Chondrocyte (in vitro differentiated cells): ENCODE measurements at regions not wholly inside any gene's neighbourhood (a gene's known extent, or its start where the extent isn't known, plus 50 kb on each side); places are given as distances from the start of the nearest gene placed in this dataset.

Experiments
- DNase-seq: peaks from one replicate; pipeline ENCODE4 v3.0.0; 2021; ENCODE audit warnings: mixed read lengths, low spot score
- H3K27ac Mint-ChIP-seq: one replicate; pipeline ENCODE4 v1.8.0; 2021; ENCODE audit warnings: mild to moderate bottlenecking, moderate library complexity, mixed read lengths; ENCODE audit not compliant: unreplicated experiment
- H3K27me3 Mint-ChIP-seq: 2 replicates; pipeline ENCODE4 v1.8.0; 2021; ENCODE audit warnings: low read depth, mixed read lengths
- H3K36me3 Mint-ChIP-seq: 2 replicates; pipeline ENCODE4 v1.8.0; 2021; ENCODE audit warnings: low read depth, mixed read lengths
- H3K4me1 Mint-ChIP-seq: 2 replicates; pipeline ENCODE4 v1.8.0; 2021; ENCODE audit warnings: low read depth, mild to moderate bottlenecking, mixed read lengths
- H3K4me3 Mint-ChIP-seq: one replicate; pipeline ENCODE4 v1.8.0; 2021; ENCODE audit warnings: mild to moderate bottlenecking, moderate library complexity, mixed read lengths; ENCODE audit not compliant: unreplicated experiment
- H3K9me3 Mint-ChIP-seq: 2 replicates; pipeline ENCODE4 v1.8.0; 2021; ENCODE audit warnings: low read depth, mixed read lengths
- TF ChIP-seq, protein P1 (sequence below): fragments of 200-600 bp; sonication (generic); IDR thresholded peaks from 2 replicates; pipeline ENCODE4 v1.5.0; 2021; ENCODE audit warnings: antibody characterized with exemption, mild to moderate bottlenecking, moderate library complexity

DNA sequence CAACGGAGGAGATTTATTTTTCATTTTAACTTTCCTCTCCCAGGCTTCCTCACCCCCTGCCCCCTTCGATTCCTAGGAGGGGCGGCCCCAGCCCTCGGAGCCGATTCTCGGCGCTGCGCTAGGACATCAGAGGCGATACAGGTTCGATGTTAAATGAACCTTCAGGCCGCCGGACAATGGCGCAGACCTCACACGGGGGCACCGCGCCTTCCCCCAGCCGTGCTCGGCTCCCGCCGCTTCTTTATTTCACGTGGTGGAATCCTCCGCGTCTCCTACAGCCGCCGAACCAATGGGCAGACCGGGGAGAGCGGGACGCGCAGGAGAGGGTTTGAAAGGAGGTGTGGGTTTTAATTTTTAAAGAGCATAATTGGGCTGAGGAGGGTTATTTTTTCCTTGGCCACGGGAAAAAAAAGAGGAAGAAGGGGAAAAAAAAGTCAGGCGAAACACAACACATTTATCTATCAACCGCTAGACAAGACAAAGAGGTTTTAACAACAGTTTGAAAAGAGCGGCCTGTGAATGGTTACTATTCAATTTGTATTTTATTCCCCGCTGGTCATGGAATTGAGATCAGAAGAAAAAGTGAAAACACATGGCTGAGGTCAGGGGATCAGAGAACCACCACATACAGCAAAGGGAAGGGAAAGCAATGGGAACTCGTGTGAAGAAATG is 126.8 kb downstream of the TMEM174 start:
- H3K27ac Mint-ChIP-seq = peak overlapping the region; percentile 49
- H3K36me3 Mint-ChIP-seq = peaks cover 3% of the 10 kb centered on the region
- H3K27me3 Mint-ChIP-seq = peaks cover 56% of the 10 kb centered on the region
- peaks cover 50% of the 10 kb centered on the region for H3K4me1 Mint-ChIP-seq
- H3K4me3 Mint-ChIP-seq = peak overlapping the region; percentile 57
- H3K9me3 Mint-ChIP-seq = no peaks in the 10 kb centered on the region
- DNase-seq = no peak
- TF ChIP-seq, protein P1, sequence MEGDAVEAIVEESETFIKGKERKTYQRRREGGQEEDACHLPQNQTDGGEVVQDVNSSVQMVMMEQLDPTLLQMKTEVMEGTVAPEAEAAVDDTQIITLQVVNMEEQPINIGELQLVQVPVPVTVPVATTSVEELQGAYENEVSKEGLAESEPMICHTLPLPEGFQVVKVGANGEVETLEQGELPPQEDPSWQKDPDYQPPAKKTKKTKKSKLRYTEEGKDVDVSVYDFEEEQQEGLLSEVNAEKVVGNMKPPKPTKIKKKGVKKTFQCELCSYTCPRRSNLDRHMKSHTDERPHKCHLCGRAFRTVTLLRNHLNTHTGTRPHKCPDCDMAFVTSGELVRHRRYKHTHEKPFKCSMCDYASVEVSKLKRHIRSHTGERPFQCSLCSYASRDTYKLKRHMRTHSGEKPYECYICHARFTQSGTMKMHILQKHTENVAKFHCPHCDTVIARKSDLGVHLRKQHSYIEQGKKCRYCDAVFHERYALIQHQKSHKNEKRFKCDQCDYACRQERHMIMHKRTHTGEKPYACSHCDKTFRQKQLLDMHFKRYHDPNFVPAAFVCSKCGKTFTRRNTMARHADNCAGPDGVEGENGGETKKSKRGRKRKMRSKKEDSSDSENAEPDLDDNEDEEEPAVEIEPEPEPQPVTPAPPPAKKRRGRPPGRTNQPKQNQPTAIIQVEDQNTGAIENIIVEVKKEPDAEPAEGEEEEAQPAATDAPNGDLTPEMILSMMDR = no peak

DNA sequence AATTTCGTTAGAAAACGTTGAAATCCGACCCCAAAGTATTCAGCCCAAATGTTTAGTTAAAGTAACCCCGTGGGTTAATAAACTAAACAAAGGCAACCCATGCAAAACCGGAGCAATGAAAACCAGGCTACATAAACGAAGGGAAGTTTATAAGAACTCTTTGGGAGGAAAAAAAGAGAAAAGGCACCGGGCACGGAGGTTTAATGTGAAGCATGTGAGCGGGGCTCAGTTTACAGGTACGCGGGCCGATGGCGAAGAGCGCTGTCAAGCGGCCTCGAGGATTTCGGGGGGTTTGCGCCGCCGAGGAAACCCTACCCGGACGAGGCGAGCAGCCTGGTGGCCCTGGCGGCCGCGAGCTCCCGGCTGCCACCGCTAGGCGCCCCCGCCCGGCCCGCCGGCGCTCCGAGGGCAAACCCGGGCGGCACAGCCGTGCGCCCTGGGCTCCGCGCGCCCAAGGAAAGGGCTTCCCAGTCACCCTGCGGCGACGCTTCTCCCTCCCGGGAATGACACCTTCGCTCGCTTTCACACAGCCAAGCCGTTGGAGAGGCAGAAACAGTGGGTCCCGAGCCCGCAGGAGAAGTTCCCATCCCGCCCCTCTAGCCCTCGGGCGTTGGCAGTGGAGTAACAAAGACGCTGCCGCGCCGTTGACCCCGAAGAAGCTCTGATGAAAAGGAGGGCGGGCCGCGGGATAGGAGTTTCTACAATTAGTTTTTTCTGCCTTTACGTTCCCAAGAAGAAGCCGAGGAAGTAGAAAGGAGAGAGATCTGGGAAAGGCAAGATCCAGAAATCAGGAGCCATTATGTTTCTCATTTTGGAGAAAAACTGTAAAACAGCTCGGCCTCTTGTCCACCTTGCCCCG is 126.0 kb downstream of the TMEM174 start:
- Mint-ChIP-seq H3K27ac (no peak overlapping the region), H3K4me1 (peaks cover 44% of the 10 kb centered on the region), H3K4me3 (peak overlapping the region; percentile 57), H3K27me3 (peaks cover 56% of the 10 kb centered on the region), H3K9me3 (no peaks in the 10 kb centered on the region), H3K36me3 (peaks cover 3% of the 10 kb centered on the region)
- TF ChIP-seq, protein P1 = peak; percentile 72
- DNase-seq = no peak

DNA sequence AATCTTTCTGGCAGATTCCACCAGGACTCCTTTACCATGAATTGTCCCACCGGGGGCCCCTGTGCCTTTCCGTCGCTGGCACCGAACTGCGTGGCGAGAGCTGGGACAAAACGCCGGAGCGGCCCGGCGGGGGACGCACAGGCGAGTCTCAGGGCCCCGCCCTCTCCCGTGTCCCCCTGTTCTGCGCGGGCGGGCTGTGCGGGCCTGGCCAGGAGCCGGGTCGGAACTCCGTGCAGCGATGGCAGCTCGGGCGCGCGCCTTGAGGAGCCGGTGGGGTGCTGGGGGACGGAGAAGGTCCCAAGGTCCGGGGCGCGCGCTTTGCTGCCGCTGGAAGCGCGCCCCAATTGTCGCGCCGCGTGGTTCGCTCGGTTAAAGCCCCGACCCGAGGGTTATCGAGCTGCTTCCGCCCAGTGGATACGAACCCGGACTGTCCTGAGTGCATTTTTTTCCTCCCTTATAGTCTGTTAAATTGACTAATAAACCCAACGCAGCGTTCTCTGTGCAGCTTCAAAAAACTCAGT is 125.3 kb downstream of the TMEM174 start:
- Mint-ChIP-seq H3K4me3 (peak overlapping the region; percentile 34), H3K9me3 (no peaks in the 10 kb centered on the region), H3K4me1 (peaks cover 43% of the 10 kb centered on the region), H3K27me3 (peaks cover 54% of the 10 kb centered on the region), H3K36me3 (peaks cover 3% of the 10 kb centered on the region), H3K27ac (no peak overlapping the region)
- TF ChIP-seq, protein P1 = no peak
- no peak for DNase-seq

DNA sequence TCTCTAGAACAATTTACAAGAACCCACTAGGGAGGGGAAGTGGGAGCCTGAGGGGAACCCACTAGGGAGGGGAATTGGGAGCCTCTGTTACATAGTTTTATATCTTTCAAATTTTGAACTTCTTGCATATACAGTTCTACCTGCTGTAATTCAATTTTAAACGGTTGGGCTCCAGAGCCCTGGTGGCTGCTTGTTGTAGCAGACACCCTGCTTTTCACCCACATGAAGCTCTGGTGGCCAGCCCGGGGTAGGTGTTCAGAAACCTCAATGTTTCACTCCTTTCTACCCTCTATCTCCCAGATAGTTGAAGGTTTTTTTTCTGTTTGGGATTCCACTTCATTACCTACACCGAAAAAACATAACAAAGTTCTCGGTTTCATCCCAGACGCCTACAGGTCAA is 124.4 kb downstream of the TMEM174 start:
- Mint-ChIP-seq H3K36me3 (peaks cover 3% of the 10 kb centered on the region), H3K4me3 (no peak overlapping the region), H3K27ac (no peak overlapping the region), H3K9me3 (no peaks in the 10 kb centered on the region), H3K27me3 (peaks cover 51% of the 10 kb centered on the region), H3K4me1 (peaks cover 40% of the 10 kb centered on the region)
- DNase-seq = no peak
- TF ChIP-seq, protein P1 = no peak

DNA sequence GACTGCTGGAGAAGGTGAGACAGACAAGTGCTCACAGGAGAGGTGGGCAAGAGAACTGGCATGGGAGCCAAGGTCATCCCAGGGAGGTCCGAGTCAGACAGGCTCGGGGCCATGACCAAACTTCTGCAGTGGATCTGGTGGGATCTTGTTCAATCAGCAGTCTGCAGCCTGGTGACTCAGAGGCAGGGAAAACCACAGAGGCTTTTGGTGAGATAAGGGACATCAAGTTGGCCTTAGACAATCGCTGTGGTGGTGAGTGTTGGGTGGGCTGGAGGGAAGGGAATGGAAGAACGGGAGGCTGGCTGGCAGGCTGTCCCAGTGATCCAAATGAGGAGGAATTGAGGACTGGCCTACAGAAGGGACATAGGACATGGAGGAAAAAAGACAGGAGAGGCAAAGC is 123.8 kb downstream of the TMEM174 start:
- Mint-ChIP-seq H3K27ac (no peak overlapping the region), H3K4me1 (peaks cover 40% of the 10 kb centered on the region), H3K36me3 (peaks cover 3% of the 10 kb centered on the region), H3K9me3 (no peaks in the 10 kb centered on the region), H3K27me3 (peaks cover 45% of the 10 kb centered on the region), H3K4me3 (no peak overlapping the region)
- DNase-seq = no peak
- TF ChIP-seq, protein P1 = no peak
